ENCODE measurements at regions not wholly inside any gene's neighbourhood (a gene's known extent, or its start where the extent isn't known, plus 50 kb on each side); places are given as distances from the start of the nearest gene placed in this dataset.
"Not testable (repeated sequence)": the region's sequence is repeated elsewhere in the genome, so short reads cannot be mapped to it uniquely, and the experiment has no call there.

- Histone ChIP-seq H3K36me3 (ENCODE audit: low read depth) (no peaks in the 10 kb centered on the region), H3K4me1 (replicated peaks; ENCODE audit: insufficient read depth) (no peaks in the 10 kb centered on the region), H3K79me2 (ENCODE audit: low read depth) (no peaks in the 10 kb centered on the region), H2AFZ (no peak overlapping the region), H3K9me3 (ENCODE audit: insufficient read depth, low read depth) (no peaks in the 10 kb centered on the region), H4K20me1 (ENCODE audit: insufficient read depth) (no peaks in the 10 kb centered on the region), H3F3A (ENCODE audit: insufficient read depth, low read depth) (no peaks in the 10 kb centered on the region), H3K4me3 (no peak overlapping the region), H3K9me2 (ENCODE audit: insufficient read depth) (no peaks in the 10 kb centered on the region), H3K27me3 (ENCODE audit: insufficient read depth, low read depth) (no peaks in the 10 kb centered on the region), H3K4me2 (no peak overlapping the region), H3K27ac (no peak overlapping the region)
- ChIA-PET POLR2A (ENCODE audit: unreplicated experiment) (no interaction called here), CTCF (no interaction called here)
- DNase-seq: no peak
- TF ChIP-seq CTCF (conservative IDR thresholded peaks at IDR 0.05) (no peak), EZH2 (IDR thresholded peaks at IDR 0.05; ENCODE audit: low read depth) (no peak)
- no TSS peak for BruUV-seq (replicated peaks)
- intact Hi-C loops (cut with micrococcal nuclease; ENCODE audit: unreplicated experiment): no loop called here
Observed at GRCh38 chr5:121053055-121053985, 589.2 kb downstream of the PRR16 start.

- no peaks in the 10 kb centered on the region for H3F3A ChIP-seq (ENCODE audit: insufficient read depth, low read depth)
- H3K4me2 ChIP-seq: no peak overlapping the region
- no peaks in the 10 kb centered on the region for H3K9me3 ChIP-seq (ENCODE audit: insufficient read depth, low read depth)
- DNase-seq: no peak
- H4K20me1 ChIP-seq (ENCODE audit: insufficient read depth): no peaks in the 10 kb centered on the region
- no TSS peak for BruUV-seq (replicated peaks)
- no peak overlapping the region for H2AFZ ChIP-seq
- no peak for TF ChIP-seq CTCF (conservative IDR thresholded peaks at IDR 0.05)
- no peak overlapping the region for H3K4me3 ChIP-seq
- no peak overlapping the region for H3K27ac ChIP-seq
- CTCF ChIA-PET: no interaction called here
- H3K36me3 ChIP-seq (ENCODE audit: low read depth): no peaks in the 10 kb centered on the region
- no peaks in the 10 kb centered on the region for H3K27me3 ChIP-seq (ENCODE audit: insufficient read depth, low read depth)
- intact Hi-C loops (cut with micrococcal nuclease; ENCODE audit: unreplicated experiment): no loop called here
- no peaks in the 10 kb centered on the region for H3K4me1 ChIP-seq (replicated peaks; ENCODE audit: insufficient read depth)
- no peaks in the 10 kb centered on the region for H3K9me2 ChIP-seq (ENCODE audit: insufficient read depth)
- no peaks in the 10 kb centered on the region for H3K79me2 ChIP-seq (ENCODE audit: low read depth)
- POLR2A ChIA-PET (ENCODE audit: unreplicated experiment): no interaction called here
Observed at GRCh38 chr5:121055586-121055985, 591.5 kb downstream of the PRR16 start.

- H3K4me1 ChIP-seq (replicated peaks; ENCODE audit: insufficient read depth); H3K27me3 ChIP-seq (ENCODE audit: insufficient read depth, low read depth); H3K79me2 ChIP-seq (ENCODE audit: low read depth); BruUV-seq (replicated peaks); H3K36me3 ChIP-seq (ENCODE audit: low read depth); H3K27ac ChIP-seq; H3F3A ChIP-seq (ENCODE audit: insufficient read depth, low read depth); intact Hi-C loops (cut with micrococcal nuclease; ENCODE audit: unreplicated experiment); CTCF ChIA-PET; H4K20me1 ChIP-seq (ENCODE audit: insufficient read depth); H3K9me3 ChIP-seq (ENCODE audit: insufficient read depth, low read depth); H3K9me2 ChIP-seq (ENCODE audit: insufficient read depth): not testable (repeated sequence)
- peak in 1 of 2 experiments; percentile 50 for DNase-seq
- POLR2A ChIA-PET (ENCODE audit: unreplicated experiment): interaction anchor here (0.6 kb wide), 1 partner anchor 405 kb away, joined by 8 read pairs; no protein-coding TSS in a partner anchor
- Histone ChIP-seq H2AFZ (peak overlapping the region; percentile 93), H3K4me2 (peak overlapping the region; percentile 87), H3K4me3 (peak overlapping the region; percentile 62)
Observed at GRCh38 chr5:121064241-121064640, 600.1 kb downstream of the PRR16 start.

- ChIA-PET POLR2A (ENCODE audit: unreplicated experiment) (no interaction called here), CTCF (no interaction called here)
- Histone ChIP-seq H3K9me2 (ENCODE audit: insufficient read depth) (no peaks in the 10 kb centered on the region), H3K36me3 (ENCODE audit: low read depth) (no peaks in the 10 kb centered on the region), H3K4me2 (no peak overlapping the region), H3K4me3 (no peak overlapping the region), H3K9me3 (ENCODE audit: insufficient read depth, low read depth) (no peaks in the 10 kb centered on the region), H3F3A (ENCODE audit: insufficient read depth, low read depth) (no peaks in the 10 kb centered on the region), H3K79me2 (ENCODE audit: low read depth) (no peaks in the 10 kb centered on the region), H2AFZ (no peak overlapping the region), H3K27me3 (ENCODE audit: insufficient read depth, low read depth) (no peaks in the 10 kb centered on the region), H4K20me1 (ENCODE audit: insufficient read depth) (no peaks in the 10 kb centered on the region), H3K27ac (no peak overlapping the region), H3K4me1 (replicated peaks; ENCODE audit: insufficient read depth) (no peaks in the 10 kb centered on the region)
- DNase-seq: no peak
- intact Hi-C loops (cut with micrococcal nuclease; ENCODE audit: unreplicated experiment): no loop called here
- TF ChIP-seq CTCF (conservative IDR thresholded peaks at IDR 0.05) (no peak), EZH2 (IDR thresholded peaks at IDR 0.05; ENCODE audit: low read depth) (no peak)
- BruUV-seq (replicated peaks): no TSS peak
Observed at GRCh38 chr5:121086671-121087070, 622.6 kb downstream of the PRR16 start.
